Activated CD4-positive, alpha-beta T cell treated with anti-CD3 and anti-CD28 coated beads, Interleukin-2, amount 10 ng/mL, durations not matched to agents 7 days and 5 days (primary cell): ENCODE measurements at regions not wholly inside any gene's neighbourhood (a gene's known extent, or its start where the extent isn't known, plus 50 kb on each side); places are given as distances from the start of the nearest gene placed in this dataset.

Experiments
- CTCF ChIA-PET: fragments of 350-600 bp; sonication (Branson Sonifier 250); formaldehyde crosslinking; loops from one replicate; lab custom pipeline; 2021; ENCODE audit warnings: antibody characterized with exemption; lab: Charles Lee
- POLR2A ChIA-PET: fragments of 350-600 bp; sonication (Branson Sonifier 250); formaldehyde crosslinking; loops from one replicate; lab custom pipeline; 2021; ENCODE audit warnings: antibody characterized with exemption; lab: Charles Lee
- DNase-seq: peaks from one replicate; pipeline ENCODE4 v3.0.0-alpha.2; 2020
- H3K27ac Mint-ChIP-seq: one replicate; pipeline ENCODE4 v1.8.0; 2021; ENCODE audit warnings: mild to moderate bottlenecking, moderate library complexity, mixed read lengths
- H3K27me3 Mint-ChIP-seq: one replicate; pipeline ENCODE4 v1.8.0; 2021; ENCODE audit warnings: mixed read lengths
- H3K36me3 Mint-ChIP-seq: one replicate; pipeline ENCODE4 v1.8.0; 2021; ENCODE audit warnings: low read depth, mixed read lengths
- H3K4me1 Mint-ChIP-seq: one replicate; pipeline ENCODE4 v1.8.0; 2021; ENCODE audit warnings: mixed read lengths
- H3K4me3 Mint-ChIP-seq: one replicate; pipeline ENCODE4 v1.8.0; 2021; ENCODE audit warnings: mild to moderate bottlenecking, moderate library complexity, mixed read lengths
- H3K9me3 Mint-ChIP-seq: one replicate; pipeline ENCODE4 v1.8.0; 2021; ENCODE audit warnings: mixed read lengths

GRCh38 chr18:37672932-37673595 is 107.5 kb upstream of the CELF4 start:
- CTCF ChIA-PET, result interaction anchor here (0.6 kb wide), 1 partner anchor 124 kb away, joined by 4 read pairs; no protein-coding TSS in a partner anchor
- no peak overlapping the region for H3K27ac Mint-ChIP-seq
- no peak overlapping the region for H3K4me3 Mint-ChIP-seq
- no peaks in the 10 kb centered on the region for H3K27me3 Mint-ChIP-seq
- POLR2A ChIA-PET, result no interaction called here
- H3K4me1 Mint-ChIP-seq, result no peaks in the 10 kb centered on the region
- peaks cover 2% of the 10 kb centered on the region for H3K9me3 Mint-ChIP-seq
- no peaks in the 10 kb centered on the region for H3K36me3 Mint-ChIP-seq
- no peak for DNase-seq

DNA sequence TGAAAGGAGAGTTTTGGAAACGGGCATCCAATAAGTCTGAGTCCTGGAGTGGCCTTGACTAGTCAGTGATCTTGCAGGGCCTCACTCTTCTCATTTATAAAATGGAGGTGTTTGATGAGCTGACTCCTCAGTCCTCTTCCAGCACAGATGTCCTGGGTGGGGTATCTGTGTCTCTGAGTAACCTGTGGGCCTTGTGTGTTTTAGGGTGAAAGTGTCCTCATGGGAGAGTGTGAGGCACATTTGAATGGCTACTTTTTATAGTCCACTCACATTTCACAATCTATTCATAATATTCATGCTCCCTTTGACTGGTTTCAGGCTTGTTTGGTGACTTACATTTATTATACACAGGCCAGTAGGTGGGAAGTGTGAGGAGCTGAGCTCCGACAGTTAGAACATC is 106.4 kb upstream of the CELF4 start:
- no peak for DNase-seq
- Mint-ChIP-seq H3K9me3 (peaks cover 2% of the 10 kb centered on the region), H3K27ac (no peak overlapping the region), H3K4me1 (no peaks in the 10 kb centered on the region), H3K36me3 (no peaks in the 10 kb centered on the region), H3K4me3 (no peak overlapping the region), H3K27me3 (no peaks in the 10 kb centered on the region)
- ChIA-PET CTCF (no interaction called here), POLR2A (no interaction called here)

GRCh38 chr18:37671530-37671929 is 105.9 kb upstream of the CELF4 start:
- POLR2A ChIA-PET, result no interaction called here
- Mint-ChIP-seq H3K27me3 (no peaks in the 10 kb centered on the region), H3K4me3 (no peak overlapping the region), H3K9me3 (peaks cover 2% of the 10 kb centered on the region), H3K27ac (no peak overlapping the region), H3K36me3 (no peaks in the 10 kb centered on the region), H3K4me1 (no peaks in the 10 kb centered on the region)
- CTCF ChIA-PET, result no interaction called here
- no peak for DNase-seq

DNA sequence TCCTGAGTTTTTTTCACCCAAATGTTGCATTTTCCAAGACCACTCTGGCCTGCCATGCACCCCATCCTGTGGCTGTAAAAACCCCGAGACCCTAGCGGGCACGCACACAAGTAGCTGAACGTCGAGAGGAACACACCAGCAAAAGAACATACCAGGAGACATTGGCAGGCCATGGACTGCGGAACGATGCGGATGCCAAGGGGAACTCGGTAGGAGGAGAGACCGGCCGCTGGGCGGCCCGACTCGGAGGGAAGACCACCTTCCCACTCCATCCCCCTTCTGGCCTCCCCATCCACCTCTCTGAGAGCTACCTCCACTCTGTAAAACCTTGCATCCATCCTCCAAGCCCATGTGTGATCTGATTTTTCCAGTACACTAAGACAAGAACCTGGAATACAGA is 105.5 kb upstream of the CELF4 start:
- H3K36me3 Mint-ChIP-seq, result no peaks in the 10 kb centered on the region
- H3K27ac Mint-ChIP-seq, result no peak overlapping the region
- ChIA-PET POLR2A (no interaction called here), CTCF (no interaction called here)
- H3K4me1 Mint-ChIP-seq, result no peaks in the 10 kb centered on the region
- no peak for DNase-seq
- H3K4me3 Mint-ChIP-seq, result no peak overlapping the region
- H3K9me3 Mint-ChIP-seq, result peaks cover 2% of the 10 kb centered on the region
- H3K27me3 Mint-ChIP-seq, result no peaks in the 10 kb centered on the region

- DNase-seq, result no peak
- Mint-ChIP-seq H3K9me3 (peaks cover 2% of the 10 kb centered on the region), H3K27me3 (no peaks in the 10 kb centered on the region), H3K4me1 (no peaks in the 10 kb centered on the region), H3K36me3 (no peaks in the 10 kb centered on the region), H3K27ac (no peak overlapping the region), H3K4me3 (no peak overlapping the region)
- CTCF ChIA-PET, result no interaction called here
- POLR2A ChIA-PET, result no interaction called here
Measured at GRCh38 chr18:37669991-37670534, 104.5 kb upstream of the CELF4 start.

DNA sequence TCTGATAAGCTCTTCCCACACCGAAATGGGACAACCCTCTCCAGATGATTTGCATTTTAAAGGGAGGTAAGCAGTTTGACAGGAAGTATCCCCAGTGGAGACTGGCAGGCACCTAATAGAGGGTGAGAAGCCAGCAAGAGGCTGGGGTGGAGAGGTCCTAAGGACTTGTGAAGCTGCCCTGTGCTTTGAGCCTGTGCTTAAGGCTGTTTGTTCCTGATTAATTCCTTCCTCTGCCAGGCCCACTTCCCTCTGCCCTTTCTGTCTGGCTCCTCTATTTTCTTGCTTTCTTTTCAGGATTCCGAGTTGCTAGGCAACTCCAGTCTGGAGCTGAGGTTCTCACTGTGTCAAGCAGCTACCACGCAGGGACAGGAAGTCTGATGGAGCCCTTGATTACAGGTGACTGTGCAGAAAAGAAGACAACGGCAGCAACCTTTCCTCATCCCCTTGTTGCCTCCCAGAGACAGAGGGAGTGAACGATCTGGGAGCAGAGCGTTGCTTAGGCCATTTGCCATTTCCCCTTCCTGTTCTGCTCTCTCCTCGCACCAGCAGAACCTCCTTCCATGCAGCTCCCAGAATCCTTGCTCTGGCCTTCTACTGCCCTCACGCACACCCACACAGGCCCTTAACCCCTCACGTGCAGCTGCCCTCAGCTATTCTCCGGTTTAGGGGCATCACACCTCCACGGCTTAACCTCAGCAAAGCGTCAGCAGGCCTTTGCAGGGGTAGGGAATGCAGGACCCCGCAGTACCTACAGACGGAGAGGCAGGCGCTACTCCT is 103.6 kb upstream of the CELF4 start:
- H3K36me3 Mint-ChIP-seq, result no peaks in the 10 kb centered on the region
- peaks cover 2% of the 10 kb centered on the region for H3K9me3 Mint-ChIP-seq
- H3K4me3 Mint-ChIP-seq, result no peak overlapping the region
- H3K4me1 Mint-ChIP-seq, result no peaks in the 10 kb centered on the region
- POLR2A ChIA-PET, result no interaction called here
- CTCF ChIA-PET, result no interaction called here
- no peak overlapping the region for H3K27ac Mint-ChIP-seq
- DNase-seq, result no peak
- H3K27me3 Mint-ChIP-seq, result no peaks in the 10 kb centered on the region

DNA sequence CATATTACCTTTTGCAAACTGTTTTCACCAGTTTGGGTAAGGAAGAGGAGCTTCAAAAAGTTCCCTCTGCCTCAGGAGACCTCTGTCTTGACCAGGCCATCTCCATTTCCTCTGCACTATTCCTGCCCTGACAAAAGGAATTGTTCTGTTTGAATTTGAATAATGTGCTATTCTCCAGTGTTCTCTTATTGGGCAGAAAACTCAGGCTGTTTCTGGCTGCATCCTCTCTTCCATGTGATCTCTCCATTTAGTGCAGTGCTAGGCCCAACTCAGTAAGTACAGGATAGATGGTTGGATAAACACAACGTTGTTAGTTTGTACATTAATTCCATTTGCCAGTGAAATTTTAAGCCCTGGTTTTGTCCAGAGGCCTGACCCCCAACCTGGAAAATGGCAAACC is 102.2 kb upstream of the CELF4 start:
- Mint-ChIP-seq H3K36me3 (no peaks in the 10 kb centered on the region), H3K27ac (no peak overlapping the region), H3K27me3 (no peaks in the 10 kb centered on the region), H3K9me3 (no peaks in the 10 kb centered on the region), H3K4me3 (no peak overlapping the region), H3K4me1 (no peaks in the 10 kb centered on the region)
- POLR2A ChIA-PET, result no interaction called here
- DNase-seq, result no peak
- CTCF ChIA-PET, result no interaction called here

GRCh38 chr18:37666991-37667390 is 101.4 kb upstream of the CELF4 start:
- POLR2A ChIA-PET, result no interaction called here
- Mint-ChIP-seq H3K9me3 (no peaks in the 10 kb centered on the region), H3K4me1 (no peaks in the 10 kb centered on the region), H3K27ac (no peak overlapping the region), H3K4me3 (no peak overlapping the region), H3K36me3 (no peaks in the 10 kb centered on the region), H3K27me3 (no peaks in the 10 kb centered on the region)
- no peak for DNase-seq
- CTCF ChIA-PET, result no interaction called here

- no peaks in the 10 kb centered on the region for H3K27me3 Mint-ChIP-seq
- no peaks in the 10 kb centered on the region for H3K36me3 Mint-ChIP-seq
Measured at GRCh38 chr18:37666451-37666850, 100.9 kb upstream of the CELF4 start.

GRCh38 chr18:37665346-37665745 is 99.7 kb upstream of the CELF4 start:
- Mint-ChIP-seq H3K27me3 (no peaks in the 10 kb centered on the region), H3K9me3 (no peaks in the 10 kb centered on the region), H3K36me3 (no peaks in the 10 kb centered on the region), H3K4me3 (no peak overlapping the region), H3K4me1 (no peaks in the 10 kb centered on the region), H3K27ac (no peak overlapping the region)
- DNase-seq, result no peak
- ChIA-PET CTCF (no interaction called here), POLR2A (no interaction called here)

More at GRCh38 chr18:37666451-37666850, 100.9 kb upstream of the CELF4 start:
- Mint-ChIP-seq H3K9me3 (no peaks in the 10 kb centered on the region), H3K4me1 (no peaks in the 10 kb centered on the region), H3K27ac (no peak overlapping the region), H3K4me3 (no peak overlapping the region)
- DNase-seq, result no peak
- CTCF ChIA-PET, result no interaction called here
- POLR2A ChIA-PET, result no interaction called here

- ChIA-PET POLR2A (no interaction called here), CTCF (no interaction called here)
Measured at GRCh38 chr18:37663446-37663845, 97.8 kb upstream of the CELF4 start.

DNA sequence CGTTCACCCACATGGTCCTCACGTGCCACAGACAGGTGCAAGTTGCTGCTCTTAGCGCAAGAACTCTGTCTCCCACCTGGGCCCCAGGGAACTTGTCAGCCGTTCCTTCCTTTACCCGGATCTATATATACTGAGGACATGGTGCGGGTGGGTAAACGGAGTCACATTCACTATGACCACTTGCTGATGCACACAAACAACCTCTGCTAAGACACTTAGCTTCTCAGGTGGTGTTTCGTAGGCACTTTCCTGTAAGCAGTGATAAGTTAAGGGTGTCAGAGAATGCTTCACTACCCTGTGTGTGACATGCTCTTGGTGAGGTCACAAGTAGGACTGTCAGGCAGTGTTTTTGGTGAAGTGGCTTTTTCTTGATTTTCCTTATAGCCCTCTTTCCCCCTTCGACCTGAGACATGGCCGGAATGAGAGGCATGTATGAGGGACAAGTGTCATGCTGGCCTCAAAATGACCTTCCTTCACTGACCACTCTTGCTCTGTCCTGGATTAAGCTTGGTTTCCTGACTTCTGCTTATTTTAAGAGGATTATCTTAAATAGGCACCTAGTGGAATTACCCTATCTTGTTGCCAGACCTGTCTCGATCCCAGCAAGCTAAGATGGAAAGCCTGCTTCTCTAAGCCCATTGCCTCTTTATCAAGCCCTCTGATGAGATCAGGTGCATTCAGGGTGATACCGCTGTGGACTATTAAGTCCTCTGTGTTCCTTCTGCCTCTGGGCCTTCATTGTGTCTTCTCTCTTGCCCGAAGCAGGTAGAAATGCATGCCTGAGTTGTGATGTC is 97.1 kb upstream of the CELF4 start:
- no peak for DNase-seq
- CTCF ChIA-PET, result no interaction called here
- H3K27ac Mint-ChIP-seq, result no peak overlapping the region
- no peaks in the 10 kb centered on the region for H3K9me3 Mint-ChIP-seq
- H3K36me3 Mint-ChIP-seq, result no peaks in the 10 kb centered on the region
- H3K27me3 Mint-ChIP-seq, result no peaks in the 10 kb centered on the region
- no peak overlapping the region for H3K4me3 Mint-ChIP-seq
- POLR2A ChIA-PET, result no interaction called here
- no peaks in the 10 kb centered on the region for H3K4me1 Mint-ChIP-seq

More at GRCh38 chr18:37663446-37663845, 97.8 kb upstream of the CELF4 start:
- Mint-ChIP-seq H3K27me3 (no peaks in the 10 kb centered on the region), H3K4me3 (no peak overlapping the region), H3K9me3 (no peaks in the 10 kb centered on the region), H3K27ac (no peak overlapping the region), H3K4me1 (no peaks in the 10 kb centered on the region), H3K36me3 (no peaks in the 10 kb centered on the region)
- DNase-seq, result no peak

GRCh38 chr18:37662099-37662498 is 96.5 kb upstream of the CELF4 start:
- Mint-ChIP-seq H3K27me3 (no peaks in the 10 kb centered on the region), H3K36me3 (no peaks in the 10 kb centered on the region), H3K27ac (no peak overlapping the region), H3K4me1 (no peaks in the 10 kb centered on the region), H3K4me3 (no peak overlapping the region), H3K9me3 (no peaks in the 10 kb centered on the region)
- CTCF ChIA-PET, result no interaction called here
- no peak for DNase-seq
- POLR2A ChIA-PET, result no interaction called here
